Karpas-422 (cell line): ENCODE measurements at regions not wholly inside any gene's neighbourhood (a gene's known extent, or its start where the extent isn't known, plus 50 kb on each side); places are given as distances from the start of the nearest gene placed in this dataset.

Experiments used
- DNase-seq: peaks from one replicate; pipeline ENCODE4 v3.0.0-alpha.2; 2015
- H2AFZ ChIP-seq: fragments of 200-600 bp; sonication (generic); 2 replicates; pipeline ENCODE4 v1.6.1; 2014; ENCODE audit warnings: antibody characterized with exemption, low read length, mixed read lengths
- H3K27ac ChIP-seq: fragments of 200-600 bp; sonication (generic); 2 replicates; pipeline ENCODE4 v1.5.1; 2014; ENCODE audit warnings: mild to moderate bottlenecking, low read length, moderate library complexity
- H3K27me3 ChIP-seq: fragments of 200-600 bp; sonication (generic); 2 replicates; pipeline ENCODE4 v1.6.1; 2014; ENCODE audit warnings: low read length, mixed read lengths
- H3K36me3 ChIP-seq: fragments of 200-600 bp; sonication (generic); 2 replicates; pipeline ENCODE4 v1.6.1; 2014; ENCODE audit warnings: low read length, mixed read lengths; ENCODE audit not compliant: insufficient read depth
- H3K4me1 ChIP-seq: fragments of 200-600 bp; sonication (generic); 2 replicates; pipeline ENCODE4 v1.6.1; 2014; ENCODE audit warnings: mild to moderate bottlenecking, low read length, mixed read lengths
- H3K4me2 ChIP-seq: fragments of 200-600 bp; sonication (generic); 2 replicates; pipeline ENCODE4 v1.6.1; 2014; ENCODE audit warnings: low read length, low read depth, mild to moderate bottlenecking; ENCODE audit not compliant: poor library complexity, severe bottlenecking
- H3K4me3 ChIP-seq: fragments of 200-600 bp; sonication (generic); 2 replicates; pipeline ENCODE4 v1.5.1; 2014; ENCODE audit warnings: mild to moderate bottlenecking, antibody characterized with exemption, low read length, mixed read lengths
- H3K79me2 ChIP-seq: fragments of 200-600 bp; sonication (generic); 2 replicates; pipeline ENCODE4 v1.6.1; 2014; ENCODE audit warnings: mild to moderate bottlenecking, low read length, mixed read lengths
- H3K9ac ChIP-seq: fragments of 200-600 bp; sonication (generic); 2 replicates; pipeline ENCODE4 v1.6.0; 2014; ENCODE audit warnings: low read length
- H3K9me2 ChIP-seq: fragments of 200-600 bp; sonication (generic), shearing (Covaris generic); replicated peaks from 2 replicates; pipeline ENCODE4 v1.6.0; 2014; ENCODE audit warnings: mild to moderate bottlenecking, low read length, moderate library complexity; ENCODE audit not compliant: insufficient read depth
- H3K9me3 ChIP-seq: fragments of 300-700, 200-600 bp; sonication (generic); 2 replicates; pipeline ENCODE4 v1.6.1; 2014; ENCODE audit warnings: low read length, mixed read lengths
- H4K20me1 ChIP-seq: fragments of 200-600 bp; sonication (generic); 2 replicates; pipeline ENCODE4 v1.6.1; 2014; ENCODE audit warnings: mild to moderate bottlenecking, antibody characterized with exemption, low read length, low read depth; ENCODE audit not compliant: insufficient read depth

GRCh38 chr18:67347438-67347837 lies 169.1 kb downstream of the DSEL start:
- Histone ChIP-seq H3K4me1 (no peaks in the 10 kb centered on the region), H3K27me3 (no peaks in the 10 kb centered on the region), H3K9ac (no peak overlapping the region), H4K20me1 (no peaks in the 10 kb centered on the region), H3K4me3 (no peak overlapping the region), H3K27ac (no peak overlapping the region), H3K4me2 (no peak overlapping the region), H3K9me3 (peaks cover 29% of the 10 kb centered on the region), H2AFZ (no peak overlapping the region), H3K79me2 (no peaks in the 10 kb centered on the region), H3K9me2 (no peaks in the 10 kb centered on the region), H3K36me3 (no peaks in the 10 kb centered on the region)
- no peak for DNase-seq

GRCh38 chr18:67342159-67342558 lies 174.4 kb downstream of the DSEL start:
- no peak overlapping the region for H3K9ac ChIP-seq
- H2AFZ ChIP-seq = no peak overlapping the region
- no peak overlapping the region for H3K4me3 ChIP-seq
- H3K9me2 ChIP-seq = no peaks in the 10 kb centered on the region
- H3K4me1 ChIP-seq = no peaks in the 10 kb centered on the region
- DNase-seq = no peak
- no peaks in the 10 kb centered on the region for H3K79me2 ChIP-seq
- H3K27me3 ChIP-seq = no peaks in the 10 kb centered on the region
- H3K27ac ChIP-seq = no peak overlapping the region
- H3K9me3 ChIP-seq = peaks cover 28% of the 10 kb centered on the region
- H4K20me1 ChIP-seq = no peaks in the 10 kb centered on the region
- no peaks in the 10 kb centered on the region for H3K36me3 ChIP-seq
- no peak overlapping the region for H3K4me2 ChIP-seq

- no peaks in the 10 kb centered on the region for H3K36me3 ChIP-seq
These were observed 178.8 kb downstream of the DSEL start for GRCh38 chr18:67337696-67338095.

GRCh38 chr18:67331857-67332256 lies 184.7 kb downstream of the DSEL start:
- Histone ChIP-seq H3K9me2 (no peaks in the 10 kb centered on the region; the same call in 1 of the 2 replicates), H3K27ac (no peak overlapping the region), H2AFZ (no peak overlapping the region), H3K36me3 (no peaks in the 10 kb centered on the region), H3K9ac (no peak overlapping the region), H4K20me1 (no peaks in the 10 kb centered on the region), H3K79me2 (no peaks in the 10 kb centered on the region), H3K4me3 (no peak overlapping the region), H3K4me2 (no peak overlapping the region), H3K9me3 (peaks cover 34% of the 10 kb centered on the region), H3K4me1 (no peaks in the 10 kb centered on the region), H3K27me3 (no peaks in the 10 kb centered on the region)
- no peak for DNase-seq

More at GRCh38 chr18:67337696-67338095, 178.8 kb downstream of the DSEL start:
- Histone ChIP-seq H3K27me3 (no peaks in the 10 kb centered on the region), H3K4me1 (no peaks in the 10 kb centered on the region), H3K4me2 (no peak overlapping the region), H2AFZ (no peak overlapping the region), H3K4me3 (no peak overlapping the region), H3K27ac (no peak overlapping the region), H3K79me2 (no peaks in the 10 kb centered on the region), H3K9ac (no peak overlapping the region), H3K9me3 (peaks cover 36% of the 10 kb centered on the region), H3K9me2 (no peaks in the 10 kb centered on the region), H4K20me1 (no peaks in the 10 kb centered on the region)
- no peak for DNase-seq

- DNase-seq = no peak
- Histone ChIP-seq H3K4me1 (no peaks in the 10 kb centered on the region), H2AFZ (no peak overlapping the region), H3K4me3 (no peak overlapping the region), H3K79me2 (no peaks in the 10 kb centered on the region), H3K36me3 (no peaks in the 10 kb centered on the region), H3K27ac (no peak overlapping the region), H4K20me1 (no peaks in the 10 kb centered on the region), H3K9me3 (peaks cover 21% of the 10 kb centered on the region), H3K27me3 (no peaks in the 10 kb centered on the region), H3K4me2 (no peak overlapping the region), H3K9me2 (no peaks in the 10 kb centered on the region), H3K9ac (no peak overlapping the region)
These were observed 197.4 kb downstream of the DSEL start for GRCh38 chr18:67319109-67319508.

- no peaks in the 10 kb centered on the region for H3K36me3 ChIP-seq
- H3K9me3 ChIP-seq = peaks cover 17% of the 10 kb centered on the region
- no peaks in the 10 kb centered on the region for H3K27me3 ChIP-seq
- no peak overlapping the region for H3K4me2 ChIP-seq
- DNase-seq = no peak
- no peaks in the 10 kb centered on the region for H3K79me2 ChIP-seq
- no peaks in the 10 kb centered on the region for H4K20me1 ChIP-seq
- H3K9ac ChIP-seq = no peak overlapping the region
- H2AFZ ChIP-seq = no peak overlapping the region
- H3K4me3 ChIP-seq = no peak overlapping the region
- H3K27ac ChIP-seq = no peak overlapping the region
- no peaks in the 10 kb centered on the region for H3K4me1 ChIP-seq
- no peaks in the 10 kb centered on the region for H3K9me2 ChIP-seq
These were observed 197.9 kb downstream of the DSEL start for GRCh38 chr18:67318651-67319050.

DNA sequence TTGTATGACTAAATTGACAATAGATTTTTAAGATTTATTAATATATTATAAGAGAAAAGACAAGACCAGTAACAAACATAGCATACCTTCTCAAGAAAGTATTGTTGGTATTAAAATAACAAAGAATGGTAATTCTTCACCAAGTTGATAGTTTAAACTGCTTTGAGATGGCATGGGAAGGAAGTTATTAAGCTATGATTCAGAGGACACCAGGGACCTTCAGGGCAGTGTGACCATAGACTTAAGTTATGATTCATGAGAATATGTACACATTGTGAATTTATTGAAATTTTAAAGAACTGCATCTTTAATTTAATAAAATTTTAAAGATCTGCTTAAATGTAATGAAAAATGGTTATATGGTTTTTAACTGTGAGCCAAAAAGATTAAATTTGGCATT lies 205.7 kb downstream of the DSEL start:
- no peaks in the 10 kb centered on the region for H3K4me1 ChIP-seq
- H3K27ac ChIP-seq = no peak overlapping the region
- H3K9me3 ChIP-seq = peaks cover 26% of the 10 kb centered on the region
- H3K27me3 ChIP-seq = no peaks in the 10 kb centered on the region
- no peak for DNase-seq
- H3K4me2 ChIP-seq = no peak overlapping the region
- H4K20me1 ChIP-seq = no peaks in the 10 kb centered on the region
- H3K9me2 ChIP-seq = no peaks in the 10 kb centered on the region
- H3K36me3 ChIP-seq = no peaks in the 10 kb centered on the region
- H3K79me2 ChIP-seq = no peaks in the 10 kb centered on the region
- no peak overlapping the region for H2AFZ ChIP-seq
- H3K4me3 ChIP-seq = no peak overlapping the region
- H3K9ac ChIP-seq = no peak overlapping the region

- H3K4me3 ChIP-seq = no peak overlapping the region
- H3K9me3 ChIP-seq = peaks cover 30% of the 10 kb centered on the region
- H2AFZ ChIP-seq = no peak overlapping the region
- H3K4me1 ChIP-seq = no peaks in the 10 kb centered on the region
- no peaks in the 10 kb centered on the region for H3K36me3 ChIP-seq
- H3K9ac ChIP-seq = no peak overlapping the region
- no peaks in the 10 kb centered on the region for H3K9me2 ChIP-seq
- DNase-seq = no peak
- no peaks in the 10 kb centered on the region for H4K20me1 ChIP-seq
- no peaks in the 10 kb centered on the region for H3K79me2 ChIP-seq
- H3K27ac ChIP-seq = no peak overlapping the region
- no peaks in the 10 kb centered on the region for H3K27me3 ChIP-seq
- H3K4me2 ChIP-seq = no peak overlapping the region
These were observed 207.7 kb downstream of the DSEL start for GRCh38 chr18:67308819-67309218.

DNA sequence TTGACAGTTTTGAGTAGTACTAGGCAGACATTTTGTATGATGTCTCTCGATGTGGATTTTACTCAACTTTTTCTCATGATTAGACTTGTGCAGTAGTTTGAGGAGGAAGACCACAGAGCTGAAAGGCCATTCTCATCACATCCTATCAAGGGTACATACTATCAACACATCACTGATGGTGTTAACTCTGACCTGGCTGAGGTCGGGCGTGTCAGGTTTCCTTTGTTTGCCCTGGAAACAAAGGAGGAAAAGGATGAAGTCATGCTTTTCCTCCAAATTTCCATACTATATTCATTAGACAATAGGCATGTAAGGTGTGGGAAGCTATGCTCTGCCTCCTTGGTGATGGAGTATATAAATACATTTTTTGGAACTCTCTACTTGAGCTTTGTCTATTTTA lies 211.1 kb downstream of the DSEL start:
- Histone ChIP-seq H3K36me3 (no peaks in the 10 kb centered on the region), H4K20me1 (no peaks in the 10 kb centered on the region), H3K9me2 (no peaks in the 10 kb centered on the region), H3K27ac (no peak overlapping the region), H3K4me2 (no peak overlapping the region), H3K4me1 (no peaks in the 10 kb centered on the region), H3K9me3 (peaks cover 40% of the 10 kb centered on the region), H3K4me3 (no peak overlapping the region), H3K79me2 (no peaks in the 10 kb centered on the region), H3K9ac (no peak overlapping the region), H3K27me3 (no peaks in the 10 kb centered on the region), H2AFZ (no peak overlapping the region)
- DNase-seq = no peak
